HG03342 (cell line): ENCODE measurements at regions not wholly inside any gene's neighbourhood (a gene's known extent, or its start where the extent isn't known, plus 50 kb on each side); places are given as distances from the start of the nearest gene placed in this dataset.

Experiments
- ATAC-seq: cut with Tn5 transposase; IDR thresholded peaks from one replicate; pipeline ENCODE4 v1.9.1; 2021; ENCODE audit warnings: mild to moderate bottlenecking, moderate library complexity; ENCODE audit not compliant: unreplicated experiment

DNA sequence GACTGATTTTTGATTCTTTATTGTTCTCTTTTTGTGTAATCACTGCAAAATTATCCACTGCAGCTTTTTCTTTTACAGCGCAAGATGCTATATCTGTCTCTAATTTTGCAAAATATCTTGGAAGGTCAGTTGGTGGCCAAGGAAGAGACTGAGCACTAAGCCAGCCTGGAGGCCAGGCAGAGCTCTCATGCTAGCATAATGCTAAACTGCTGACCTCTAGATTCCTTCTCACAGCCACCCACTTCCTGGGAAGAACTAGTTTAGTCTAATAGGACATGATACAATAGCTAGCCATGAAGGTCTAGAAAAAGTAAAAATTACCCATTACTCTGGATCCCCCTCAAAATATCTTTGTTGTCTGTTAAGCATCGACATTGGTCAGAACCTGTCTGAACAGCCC, 227.2 kb upstream of the ARHGAP20 start:
- no peak for ATAC-seq

DNA sequence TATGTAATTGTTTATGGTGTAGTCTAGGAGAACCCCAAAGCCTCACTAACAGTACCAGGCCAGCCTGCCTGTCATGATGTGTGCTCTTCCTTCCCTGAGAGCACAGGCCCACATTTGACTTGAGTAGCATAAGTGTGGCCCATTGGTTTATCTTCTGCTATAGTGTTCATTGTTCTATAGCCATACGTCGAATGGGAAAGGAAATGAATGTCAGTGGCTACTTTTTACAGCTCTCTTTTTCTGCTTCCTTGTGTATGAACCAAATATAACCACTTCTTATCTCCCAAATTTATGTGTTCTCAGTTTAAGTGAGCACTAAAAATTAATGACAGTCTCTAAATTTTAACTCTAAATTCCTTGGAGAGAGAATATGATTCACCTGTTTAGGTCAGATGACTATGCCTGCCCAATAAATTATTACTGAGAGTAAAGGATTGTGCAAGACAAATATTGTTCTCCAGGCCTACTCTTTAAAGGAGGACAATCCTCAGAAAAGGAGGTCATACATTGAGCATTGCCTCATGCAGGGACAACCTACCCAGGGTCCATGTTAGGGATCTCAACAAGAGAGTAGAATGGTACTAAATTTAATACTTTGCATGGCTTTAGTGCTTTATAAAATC, 222.9 kb upstream of the ARHGAP20 start:
- no peak for ATAC-seq

DNA sequence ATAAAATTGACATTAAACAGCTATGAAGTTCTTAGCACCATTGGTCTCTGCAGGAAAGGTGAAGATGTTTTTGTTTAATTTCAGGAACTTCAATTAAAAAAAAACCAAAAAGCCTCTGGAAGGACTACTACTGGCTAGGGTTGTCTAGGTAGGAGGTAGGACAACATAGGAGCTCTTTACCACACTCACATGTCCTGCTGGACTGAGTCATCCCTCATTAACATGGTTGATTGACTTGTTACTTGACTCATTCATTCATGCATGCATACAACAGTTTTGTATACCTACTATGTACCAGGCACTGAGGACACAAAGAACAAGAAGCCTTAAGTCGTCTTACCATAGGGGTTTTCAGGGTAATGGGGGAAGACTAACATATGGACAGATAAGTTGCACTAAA, 216.9 kb upstream of the ARHGAP20 start:
- no peak for ATAC-seq

DNA sequence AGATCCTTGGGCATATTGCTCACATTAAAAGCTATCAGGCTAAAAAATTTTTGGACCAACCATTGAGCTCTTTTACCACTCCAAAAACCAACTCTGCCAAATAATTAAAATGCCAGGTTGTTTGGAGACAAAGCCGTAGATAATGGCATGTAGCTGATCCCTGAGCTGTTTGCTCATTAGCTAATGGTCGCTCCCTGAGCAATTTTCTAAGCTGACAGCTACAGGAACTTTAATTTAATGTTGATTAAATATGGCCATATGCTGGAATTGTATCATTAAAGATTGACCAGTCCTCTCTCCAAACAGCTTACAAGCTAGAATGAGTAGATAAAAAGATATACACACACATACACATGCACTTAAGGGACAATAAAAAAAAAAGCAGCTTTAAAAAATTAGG, 216.2 kb upstream of the ARHGAP20 start:
- no peak for ATAC-seq

DNA sequence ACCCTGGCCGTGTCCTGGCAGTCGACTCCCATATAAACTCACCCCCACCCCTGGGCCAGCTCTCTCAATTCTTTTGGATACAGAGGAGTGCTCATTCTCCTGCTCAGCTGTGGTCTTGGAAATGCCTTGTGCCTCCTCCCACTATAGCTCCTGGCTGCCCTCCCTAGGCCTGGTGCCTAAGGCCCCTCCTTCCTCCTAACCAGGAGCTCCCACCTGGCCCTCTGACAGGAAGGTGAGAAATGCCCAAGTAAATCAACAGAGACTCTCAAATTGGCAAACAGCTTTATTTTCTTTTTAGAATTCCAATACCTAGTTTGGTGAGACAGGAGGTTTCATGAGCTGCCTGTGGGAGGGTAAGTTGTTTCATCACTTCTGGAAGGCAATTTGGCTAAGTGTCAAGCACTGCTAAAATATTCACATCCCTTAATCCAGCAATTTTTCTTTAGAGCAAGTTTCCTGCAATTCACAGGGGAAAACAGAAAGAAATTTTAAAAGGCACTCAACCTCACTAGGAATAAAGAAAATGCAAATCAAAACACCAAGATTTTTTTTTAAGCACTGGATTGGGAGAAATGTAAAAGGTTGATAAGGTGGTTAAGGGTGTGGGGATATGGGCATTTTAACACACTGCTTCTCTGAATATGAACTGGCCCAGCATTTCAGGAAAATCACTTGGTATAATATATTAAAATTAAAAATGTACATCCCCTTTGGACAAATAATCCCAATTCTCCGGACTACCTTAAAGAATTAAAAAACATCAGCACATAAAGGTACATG, 209.7 kb upstream of the ARHGAP20 start:
- no peak for ATAC-seq

DNA sequence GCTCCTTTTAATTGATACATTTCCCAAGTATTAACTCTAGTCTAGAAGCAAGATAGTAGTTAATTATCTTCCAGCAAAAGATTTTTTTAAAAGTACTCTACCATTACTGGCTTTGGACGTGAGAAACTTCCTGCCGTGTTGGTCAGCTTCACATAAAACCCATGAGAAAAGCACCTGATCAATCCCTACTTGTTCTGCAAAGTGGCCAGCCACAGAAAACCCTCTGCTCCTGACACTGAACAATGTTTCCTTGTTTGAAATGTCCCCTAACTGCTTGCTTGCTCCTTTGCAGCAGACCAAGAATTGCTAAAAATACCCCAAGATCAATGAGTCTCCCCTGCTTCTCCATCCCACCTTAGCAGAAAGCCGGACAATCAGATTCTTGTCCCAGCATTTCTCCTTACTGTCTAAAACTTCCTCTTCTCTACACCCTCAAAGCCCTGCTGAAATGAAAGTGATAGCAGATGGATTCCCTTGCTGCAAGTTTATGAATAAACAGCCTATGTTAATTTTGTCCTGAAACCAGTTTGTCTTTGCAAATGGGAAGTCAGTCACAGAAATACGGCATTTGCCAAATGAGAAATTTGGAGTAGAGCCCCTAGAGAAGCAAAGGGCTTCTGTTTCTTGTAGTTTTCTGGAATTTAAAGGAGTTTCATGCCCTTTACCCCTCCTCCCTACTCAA, 207.1 kb upstream of the ARHGAP20 start:
- ATAC-seq = peak; percentile 76

DNA sequence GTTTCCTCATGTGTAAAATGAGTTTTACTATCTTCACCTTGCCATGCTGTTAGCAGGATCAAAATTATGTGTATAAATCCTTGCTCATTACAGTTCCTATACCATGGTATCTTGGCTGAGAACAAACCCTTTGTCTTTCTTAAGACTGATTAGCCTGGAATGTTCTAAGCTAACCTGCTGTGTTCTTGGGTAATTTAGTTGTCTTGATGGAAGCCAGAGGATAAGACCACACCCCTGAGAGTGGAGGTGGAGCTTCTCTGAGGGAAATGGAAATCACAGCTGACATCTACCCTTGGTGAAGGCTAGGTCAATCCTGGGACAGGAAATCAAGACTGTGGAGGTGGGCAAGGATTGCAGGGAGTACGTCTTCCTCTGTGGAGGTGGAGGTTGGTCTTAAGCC, 206.1 kb upstream of the ARHGAP20 start:
- ATAC-seq = no peak

DNA sequence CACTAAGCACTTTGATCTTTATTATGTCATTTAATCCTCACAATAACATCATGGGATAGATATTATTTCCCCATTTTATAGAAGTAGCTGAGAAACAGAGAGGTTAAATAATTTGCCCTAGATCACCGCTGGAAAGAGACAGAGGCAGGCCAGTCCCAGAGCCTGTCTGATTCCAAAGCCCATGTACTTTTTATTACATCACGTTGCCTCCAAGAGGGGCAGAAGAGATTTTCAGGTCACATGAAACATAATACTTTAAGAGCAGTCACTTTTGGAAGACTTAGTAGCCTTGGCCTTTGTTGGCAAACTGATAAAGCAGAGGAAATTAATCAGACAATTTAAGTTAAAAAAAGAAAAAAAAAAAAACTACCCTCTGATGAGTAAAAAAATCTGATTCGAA, 200.2 kb upstream of the ARHGAP20 start:
- ATAC-seq = no peak

DNA sequence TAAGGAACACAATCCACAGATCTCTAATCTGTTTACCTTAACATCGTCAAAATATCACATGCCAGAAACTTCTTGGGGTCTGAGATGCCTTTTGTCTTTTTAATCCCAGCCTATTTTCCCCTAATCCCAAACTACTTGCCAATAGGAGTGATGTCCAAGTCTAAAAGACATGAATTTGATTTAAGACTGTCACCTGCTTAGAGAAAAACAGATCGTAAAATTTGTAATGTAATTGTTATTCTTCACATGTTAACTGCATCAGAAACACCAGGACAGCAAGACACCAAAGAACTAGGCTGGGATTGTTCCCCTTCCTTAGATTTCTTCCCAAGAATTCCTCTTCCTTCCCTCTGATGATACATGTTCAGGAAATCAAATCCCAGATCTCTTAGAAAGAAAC, 198.1 kb upstream of the ARHGAP20 start:
- no peak for ATAC-seq

DNA sequence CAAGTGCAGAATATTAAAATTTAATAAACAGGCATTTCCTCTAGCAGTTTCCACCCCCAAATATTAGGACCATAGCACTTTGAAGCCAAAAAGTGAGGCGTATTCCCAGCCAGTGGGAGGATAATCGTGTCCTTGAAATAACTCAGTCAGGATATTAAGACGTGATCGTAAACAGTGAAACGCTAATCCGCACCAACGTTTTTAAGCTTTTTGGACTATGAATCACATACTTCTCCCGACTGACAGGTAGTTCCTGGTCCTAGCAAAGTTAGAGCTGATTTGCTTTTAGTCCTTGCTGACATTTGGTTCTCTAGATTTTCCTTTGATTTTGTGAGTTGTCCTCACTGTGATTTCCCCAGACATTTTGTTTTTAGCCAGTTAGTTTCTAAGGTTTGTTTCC, 197.1 kb upstream of the ARHGAP20 start:
- ATAC-seq = no peak

DNA sequence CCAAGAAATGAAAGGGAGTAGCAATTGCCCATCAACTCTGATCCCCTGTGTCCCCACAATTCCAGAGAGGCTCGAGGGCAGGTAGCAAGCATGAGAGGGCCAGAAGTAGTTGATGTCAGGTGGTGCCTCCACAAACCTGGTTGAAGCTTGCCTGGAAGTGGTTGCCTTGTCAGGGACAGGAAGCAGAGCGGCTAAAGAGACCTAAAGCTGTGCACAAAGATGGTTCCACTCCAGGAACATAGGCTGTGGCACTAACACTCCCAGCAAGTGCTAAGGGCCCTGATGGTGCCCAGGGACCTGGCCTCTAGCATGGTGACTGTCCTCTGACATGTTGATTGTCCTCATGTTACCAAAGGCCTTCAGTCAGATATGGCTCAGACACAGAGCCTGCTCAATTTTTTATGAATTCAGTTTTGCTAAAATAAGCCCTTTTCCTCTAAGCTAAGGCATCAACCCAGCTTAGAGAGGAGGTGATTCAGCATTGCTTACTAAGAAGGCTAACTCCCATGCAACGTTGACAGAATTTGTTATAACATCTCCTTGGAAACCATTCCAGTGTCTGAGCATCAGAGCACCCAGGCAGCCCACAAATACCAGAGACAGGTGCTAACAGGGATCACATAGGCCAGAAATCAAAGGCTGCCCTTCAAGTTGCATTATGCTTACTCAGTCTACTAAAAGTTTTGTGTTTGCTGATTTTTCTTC, 196.3 kb upstream of the ARHGAP20 start:
- ATAC-seq = no peak

DNA sequence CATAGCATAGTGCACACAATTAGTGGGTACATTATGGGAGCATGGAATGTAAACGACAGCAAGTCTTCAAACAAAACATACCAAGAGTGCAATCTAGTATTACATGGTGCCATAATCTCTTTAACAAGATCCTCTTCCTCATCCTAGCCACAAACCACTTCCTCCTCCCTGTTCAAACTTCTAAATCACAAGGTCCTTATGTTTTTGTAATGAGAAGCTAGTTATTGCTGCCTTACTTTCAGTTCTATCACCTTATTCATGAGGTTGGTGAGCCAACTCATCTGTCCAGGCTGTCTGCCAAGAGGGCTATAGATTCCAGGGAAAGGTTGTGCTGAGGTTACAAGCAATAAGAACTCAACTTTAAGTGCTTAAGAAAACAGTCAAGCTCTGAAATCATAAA, 195.4 kb upstream of the ARHGAP20 start:
- no peak for ATAC-seq

DNA sequence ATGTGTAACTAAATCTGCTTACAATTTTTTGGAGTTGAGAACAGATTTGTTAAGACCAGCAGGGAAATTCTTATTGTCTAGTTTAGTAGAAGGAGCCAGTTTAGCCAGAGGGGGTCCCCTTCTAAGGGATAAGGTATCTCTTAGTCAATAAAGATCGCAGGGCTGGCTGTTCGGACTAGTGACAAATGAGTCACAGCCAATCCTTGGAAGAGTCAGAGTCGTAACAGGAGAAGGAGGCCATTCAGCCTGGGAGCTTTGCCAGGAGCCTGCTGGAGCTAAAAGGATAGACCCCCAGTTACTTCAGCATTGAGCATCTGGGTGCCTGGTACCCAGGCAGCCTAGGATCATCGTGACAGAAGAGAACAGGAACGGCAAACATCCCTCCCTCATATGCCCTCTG, 191.6 kb upstream of the ARHGAP20 start:
- ATAC-seq = no peak

DNA sequence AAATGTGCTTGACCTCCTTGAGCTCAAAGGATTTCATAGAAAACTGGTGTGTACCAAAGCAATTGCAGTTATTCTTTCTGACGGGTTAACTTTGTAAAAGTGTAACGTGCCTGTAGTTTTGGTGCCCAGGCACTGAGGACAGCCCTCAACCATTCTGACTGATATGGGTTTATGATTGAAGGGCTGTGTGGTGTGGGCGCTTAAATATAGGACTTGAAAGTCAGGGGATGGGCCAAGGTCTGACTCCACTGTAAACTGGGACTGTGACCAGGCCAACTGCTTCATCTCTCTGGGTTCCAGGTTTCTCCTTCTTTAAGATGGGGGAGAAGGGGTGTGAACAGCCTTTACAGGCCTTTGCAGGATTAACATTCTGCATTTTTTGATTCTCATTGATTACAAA, 191.1 kb upstream of the ARHGAP20 start:
- no peak for ATAC-seq

DNA sequence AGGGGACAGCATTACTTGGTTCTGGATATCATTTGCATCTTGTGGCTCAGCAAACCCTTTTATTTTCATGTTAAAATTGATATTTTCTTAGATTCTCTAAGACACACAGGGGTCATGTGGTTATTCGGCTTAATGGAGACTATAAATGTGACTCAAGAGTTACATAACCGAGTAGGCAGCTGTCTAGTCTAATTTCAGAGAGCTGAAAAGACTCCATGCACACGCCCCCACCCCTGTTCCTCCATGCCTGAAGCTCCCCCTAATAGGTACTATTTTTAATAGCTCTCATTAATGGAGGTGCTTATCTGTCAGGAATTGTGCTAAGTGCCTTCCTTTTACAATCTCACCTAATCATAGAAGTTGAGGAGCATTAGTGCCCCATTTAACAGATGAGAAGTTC, 189.2 kb upstream of the ARHGAP20 start:
- no peak for ATAC-seq

DNA sequence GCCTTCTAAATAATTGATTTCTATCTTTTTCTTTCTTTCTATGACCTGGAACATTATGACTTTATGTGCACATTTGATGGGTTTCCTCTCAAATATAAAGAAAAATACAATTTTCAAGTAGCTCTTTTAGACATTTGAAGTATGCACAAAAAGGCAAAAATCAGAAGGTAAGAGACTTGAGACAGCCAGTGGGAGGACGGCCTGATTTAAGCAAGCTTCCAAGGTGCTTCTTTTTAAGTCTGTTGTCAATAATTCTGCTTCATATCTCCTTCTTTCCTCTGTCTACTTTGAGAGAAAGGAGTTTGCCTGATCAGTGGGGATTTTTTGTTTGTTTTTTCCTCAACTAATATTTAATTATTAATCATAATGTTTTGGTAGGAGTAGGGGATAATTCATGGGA, 188.2 kb upstream of the ARHGAP20 start:
- no peak for ATAC-seq

DNA sequence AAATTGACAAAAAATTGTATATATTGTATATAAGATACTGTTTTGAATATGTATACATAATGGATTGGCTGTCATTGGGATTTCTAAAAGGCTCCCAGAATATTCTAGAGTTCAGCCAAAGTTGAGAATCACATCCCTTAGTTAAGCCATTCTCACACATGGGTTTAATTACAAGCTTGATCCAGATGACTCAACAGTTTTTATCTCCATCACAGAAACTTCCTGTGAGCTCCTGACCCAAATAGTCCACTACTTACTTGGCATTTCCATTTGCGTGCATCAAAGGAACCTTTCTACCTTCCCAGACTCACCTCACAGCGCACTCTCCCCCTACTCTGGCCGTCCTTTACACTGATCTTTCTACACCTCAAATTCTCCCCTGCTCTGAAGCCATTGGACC, 184.8 kb upstream of the ARHGAP20 start:
- no peak for ATAC-seq

DNA sequence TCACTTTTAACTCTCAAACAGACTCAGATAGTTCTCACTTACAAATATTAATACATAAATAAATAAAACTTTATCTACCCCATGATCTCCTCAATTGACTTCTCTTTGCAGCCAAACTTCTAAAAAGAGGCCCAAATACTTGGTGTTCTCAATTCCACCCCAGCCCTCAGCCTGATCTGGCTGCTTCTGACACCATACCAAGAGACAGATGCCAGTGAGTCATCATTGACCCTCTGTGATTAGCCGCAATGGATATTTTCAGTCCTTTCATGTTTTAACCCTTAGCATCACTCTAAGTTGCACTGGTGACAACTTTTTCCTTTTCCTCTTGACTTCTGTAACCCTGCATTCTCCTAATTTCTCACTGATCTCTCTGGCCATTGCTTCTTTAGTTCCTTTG, 184.1 kb upstream of the ARHGAP20 start:
- no peak for ATAC-seq

DNA sequence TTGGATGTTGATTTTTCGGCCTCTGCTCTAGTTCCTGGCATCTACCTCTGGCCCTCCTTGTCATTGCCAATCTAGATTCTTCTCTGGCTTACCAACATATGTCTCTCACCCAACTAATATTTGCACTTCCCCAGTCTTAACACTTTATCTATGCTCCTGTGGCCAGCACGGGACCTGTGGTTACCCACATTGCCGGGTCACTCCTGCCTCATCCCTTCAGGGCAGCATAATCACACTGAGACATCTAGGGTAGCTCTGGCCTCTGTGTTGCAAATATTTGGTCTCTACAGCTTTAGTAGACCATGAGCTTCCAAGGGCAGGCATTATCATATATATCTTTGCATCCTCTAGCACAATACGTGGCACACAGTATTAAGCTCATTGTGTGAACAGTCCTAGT, 182.0 kb upstream of the ARHGAP20 start:
- ATAC-seq = no peak

DNA sequence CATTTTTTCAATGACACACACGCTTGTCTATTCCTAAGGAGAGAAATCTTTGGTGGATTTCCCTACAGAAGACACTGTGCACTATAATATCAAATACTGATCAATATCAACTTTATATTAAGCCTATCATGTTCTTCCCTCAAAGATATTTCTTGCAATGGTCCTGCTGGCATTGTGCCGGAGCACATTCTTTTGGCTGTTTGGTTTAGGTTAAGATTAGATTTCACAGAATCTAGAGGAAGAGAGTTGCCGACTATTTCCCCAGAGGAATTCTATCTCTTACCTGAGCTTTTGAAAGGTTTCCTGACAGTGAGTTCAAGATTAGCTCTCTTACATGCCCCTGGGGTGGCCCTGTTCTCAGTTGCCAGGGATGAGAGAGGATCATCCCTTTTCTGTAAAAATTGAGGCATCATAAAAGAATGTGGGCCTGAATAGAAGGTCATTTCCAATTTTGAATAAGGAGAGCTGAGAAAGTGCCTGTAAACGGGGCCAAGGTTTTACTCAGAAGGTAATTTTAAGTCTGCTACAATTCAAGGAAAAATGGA, 180.6 kb upstream of the ARHGAP20 start:
- no peak for ATAC-seq

DNA sequence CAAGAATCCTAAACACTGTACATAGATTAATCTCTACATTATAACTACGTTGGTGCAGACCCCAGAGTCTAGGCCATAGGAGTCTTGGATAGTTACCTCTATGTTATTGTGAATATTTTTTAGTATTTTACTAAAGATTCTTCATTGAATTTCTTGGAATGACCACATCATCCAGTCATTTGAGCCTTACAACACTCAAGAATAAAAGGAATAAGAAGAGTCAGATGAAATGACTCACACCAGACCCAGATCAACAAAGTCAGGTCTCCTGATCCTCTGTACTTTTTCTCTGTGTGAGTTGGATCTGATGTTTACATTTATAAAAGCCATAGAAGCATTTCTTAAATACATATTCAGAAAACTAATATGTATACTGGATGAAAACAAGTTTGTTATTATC, 179.2 kb upstream of the ARHGAP20 start:
- no peak for ATAC-seq
